Activated CD4-positive, alpha-beta T cell treated with anti-CD3 and anti-CD28 coated beads, Interleukin-2, Interleukin-6, amounts not matched to agents 100 ng/mL and 50 ng/mL, durations not matched to agents 16 hours and 8 hours (primary cell): ENCODE measurements at regions not wholly inside any gene's neighbourhood (a gene's known extent, or its start where the extent isn't known, plus 50 kb on each side); places are given as distances from the start of the nearest gene placed in this dataset.

Source experiments
- DNase-seq: peaks from one replicate; pipeline ENCODE4 v3.0.0-alpha.2; 2020

DNA sequence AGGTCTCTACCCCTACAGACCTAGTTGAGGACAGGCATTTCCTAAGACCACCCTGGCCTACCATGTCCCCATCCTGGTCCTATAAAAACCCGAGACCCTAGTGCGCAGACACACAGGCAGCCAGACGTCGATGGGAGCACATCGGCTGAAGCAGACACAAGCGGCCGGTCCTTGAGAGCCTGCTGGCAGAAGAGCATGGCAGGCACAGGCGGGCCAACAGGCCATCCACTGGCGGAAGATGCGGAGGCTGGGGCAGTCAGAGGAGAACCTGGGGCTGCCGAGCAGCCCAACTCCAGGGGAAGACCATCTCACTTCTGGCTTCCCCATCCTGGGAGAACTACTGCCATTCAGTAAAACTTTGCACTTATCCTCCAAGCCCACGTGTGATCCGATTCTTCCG, 396.8 kb downstream of the AEBP2 start:
- DNase-seq = no peak

DNA sequence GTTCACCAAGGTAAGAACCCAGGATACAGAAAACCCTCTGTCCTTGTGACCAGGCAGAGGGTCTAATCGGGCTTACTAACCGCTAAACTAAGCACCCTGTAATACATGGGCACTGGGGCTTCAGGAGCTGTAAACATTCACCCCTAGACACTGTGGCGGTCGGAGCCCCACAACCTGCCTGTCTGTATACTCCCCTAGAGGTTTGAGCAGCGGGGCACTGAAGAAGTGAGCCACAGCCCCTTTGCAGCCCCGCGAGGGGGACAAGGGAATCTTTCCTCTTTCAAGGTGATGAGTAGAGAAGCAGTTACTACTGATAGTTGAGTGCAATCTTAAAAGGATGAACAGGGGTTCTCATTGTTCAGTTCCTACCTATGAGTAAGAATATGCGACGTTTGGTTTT, 397.2 kb downstream of the AEBP2 start:
- DNase-seq = no peak

GRCh38 chr12:19837543-19837942, 398.3 kb downstream of the AEBP2 start:
- no peak for DNase-seq

DNA sequence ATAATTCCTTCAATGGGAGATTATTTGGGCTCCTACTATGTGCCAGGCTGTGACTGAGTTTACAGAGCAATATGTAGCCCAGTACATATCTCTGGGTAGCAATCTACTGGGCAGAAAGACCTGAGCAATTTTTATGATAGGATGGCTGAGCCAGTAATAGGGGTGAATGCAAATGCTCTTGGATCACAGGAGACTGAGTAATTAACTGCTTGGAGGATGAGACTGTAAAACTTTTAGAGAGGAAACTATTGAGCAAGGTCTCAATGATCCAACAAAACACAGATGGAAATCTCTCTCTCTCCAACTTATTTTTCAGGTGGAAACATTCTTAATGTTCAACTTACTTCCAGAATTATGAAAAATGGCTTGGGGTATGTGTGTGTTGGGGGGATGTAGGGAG, 402.2 kb downstream of the AEBP2 start:
- DNase-seq = no peak

DNA sequence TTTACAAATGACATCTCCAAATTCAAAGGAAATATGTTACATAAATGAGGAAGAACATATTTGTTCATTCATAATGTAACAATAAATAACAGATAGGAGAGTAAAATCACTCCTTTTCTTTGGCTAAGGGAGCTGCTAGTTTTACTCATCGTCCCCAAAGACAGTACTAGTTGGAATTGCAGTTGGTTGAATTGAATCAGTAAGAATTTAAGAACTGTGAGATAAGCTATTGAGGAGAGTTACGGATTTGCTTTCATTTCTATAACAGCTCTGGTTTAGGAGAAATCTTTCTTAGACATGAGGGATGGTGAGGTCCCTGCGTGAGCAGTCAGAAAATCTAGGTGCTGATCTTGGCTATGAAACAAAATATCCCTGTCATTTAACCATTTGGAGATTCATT, 402.8 kb downstream of the AEBP2 start:
- DNase-seq = no peak

DNA sequence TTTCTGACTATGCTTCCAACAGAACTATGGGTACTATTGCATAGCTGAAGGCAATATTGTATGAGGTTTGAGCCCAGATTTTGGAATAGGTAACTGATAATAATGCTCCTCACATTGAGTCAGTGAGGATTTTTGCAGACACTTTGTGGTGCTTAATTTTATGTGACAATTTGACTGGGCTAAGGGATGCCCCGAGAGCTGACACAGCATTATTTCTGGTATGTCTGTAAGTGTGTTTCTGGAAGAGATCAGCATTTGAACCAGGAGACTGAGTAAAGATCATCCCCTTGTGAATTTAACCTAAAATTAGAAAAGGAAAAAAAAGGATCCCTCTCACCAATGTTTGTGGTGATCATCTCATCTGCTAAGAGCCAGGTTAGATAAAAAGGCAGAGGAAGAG, 404.9 kb downstream of the AEBP2 start:
- no peak for DNase-seq

- DNase-seq = no peak
Measured at GRCh38 chr12:19846574-19846973, 407.3 kb downstream of the AEBP2 start.

- no peak for DNase-seq
Measured at GRCh38 chr12:19847294-19848059, 408.2 kb downstream of the AEBP2 start.

- no peak for DNase-seq
Measured at GRCh38 chr12:19848421-19848820, 409.1 kb downstream of the AEBP2 start.

- DNase-seq = no peak
Measured at GRCh38 chr12:19849208-19849607, 409.9 kb downstream of the AEBP2 start.

DNA sequence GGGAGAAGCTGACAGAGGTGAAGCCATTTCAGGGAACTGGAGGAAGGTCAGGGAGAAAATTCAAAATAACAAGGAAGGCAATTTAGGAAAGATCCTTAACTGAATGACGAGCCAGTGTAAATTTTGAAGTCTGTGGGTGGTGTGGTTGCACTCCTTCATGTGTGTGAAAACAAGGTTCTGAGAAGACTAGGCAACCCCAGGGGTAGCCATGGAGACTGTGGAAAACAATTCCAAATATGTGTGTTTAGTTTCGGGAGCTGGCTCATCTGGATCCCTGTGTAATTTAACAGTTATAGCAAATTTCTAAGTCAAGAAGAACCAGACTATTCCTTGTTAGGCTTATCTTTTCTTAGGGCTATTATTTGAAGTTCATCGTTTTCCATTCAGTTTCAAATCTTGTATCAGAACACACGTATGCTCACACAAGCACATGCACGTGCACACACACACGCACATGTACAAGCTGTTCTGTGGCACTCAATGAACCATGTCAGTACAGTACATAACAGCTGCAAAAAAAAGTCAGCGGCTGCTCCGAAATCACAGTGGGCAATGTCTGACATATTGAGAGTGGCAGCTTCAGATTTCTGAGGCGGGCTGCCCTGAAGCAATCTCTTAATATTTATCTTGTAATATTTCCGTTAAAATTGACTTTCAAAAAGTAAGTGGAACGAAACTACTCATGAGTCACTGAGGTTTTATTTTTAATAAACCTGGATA, 411.2 kb downstream of the AEBP2 start:
- peak; percentile 19 for DNase-seq

DNA sequence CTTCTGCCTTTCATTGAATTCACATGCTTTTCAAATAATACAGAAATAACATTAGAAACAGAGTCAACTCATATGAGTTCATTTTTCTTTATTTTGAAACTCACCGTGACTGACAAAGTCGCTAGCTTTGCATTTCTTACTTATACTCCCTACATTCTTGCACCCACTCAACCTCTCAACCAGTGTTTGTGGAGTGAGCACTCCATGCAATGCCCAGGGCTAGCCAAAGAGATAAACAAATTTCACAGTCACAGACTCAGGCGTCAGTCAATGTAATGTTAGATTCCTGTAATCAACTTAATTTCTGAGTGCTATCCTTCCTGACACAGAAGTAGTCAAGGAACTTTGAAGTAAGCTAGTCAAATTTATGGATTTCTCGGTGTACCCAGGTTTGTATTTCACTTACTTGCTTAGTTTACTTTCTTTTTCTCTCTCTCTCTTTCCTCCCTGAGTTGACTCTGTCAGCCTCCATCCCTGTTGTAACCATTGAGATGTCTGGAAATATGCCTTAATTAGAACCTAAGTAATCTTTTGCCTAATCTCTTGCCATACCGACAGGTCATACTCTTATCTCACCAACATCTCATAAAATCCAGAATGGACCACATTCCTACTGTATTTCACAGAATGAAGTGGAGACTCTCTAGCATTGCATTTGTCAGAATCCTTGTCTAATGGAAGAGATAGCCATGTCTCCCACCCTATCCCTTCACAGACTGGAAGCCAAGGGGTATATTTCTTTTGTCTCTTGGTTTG, 413.0 kb downstream of the AEBP2 start:
- no peak for DNase-seq

GRCh38 chr12:19855851-19856250, 416.6 kb downstream of the AEBP2 start:
- no peak for DNase-seq

- no peak for DNase-seq
Measured at GRCh38 chr12:19856389-19856788, 417.1 kb downstream of the AEBP2 start.

DNA sequence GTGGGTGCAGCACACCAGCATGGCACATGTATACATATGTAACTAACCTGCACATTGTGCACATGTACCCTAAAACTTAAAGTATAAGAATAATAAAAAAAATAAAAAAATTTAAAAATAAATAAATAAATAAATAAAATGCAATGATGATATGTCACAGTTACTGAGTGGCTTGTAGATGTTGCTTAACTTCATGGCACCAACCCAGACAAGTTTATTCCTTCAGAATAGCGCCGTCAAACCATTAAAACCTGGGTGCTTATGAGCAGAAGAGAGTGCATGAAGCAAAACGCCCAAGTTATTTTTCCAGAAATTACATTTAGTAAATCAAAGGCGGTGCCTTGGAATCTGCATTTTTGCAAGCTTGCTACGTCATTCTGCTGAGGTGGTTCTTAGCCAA, 417.9 kb downstream of the AEBP2 start:
- no peak for DNase-seq

DNA sequence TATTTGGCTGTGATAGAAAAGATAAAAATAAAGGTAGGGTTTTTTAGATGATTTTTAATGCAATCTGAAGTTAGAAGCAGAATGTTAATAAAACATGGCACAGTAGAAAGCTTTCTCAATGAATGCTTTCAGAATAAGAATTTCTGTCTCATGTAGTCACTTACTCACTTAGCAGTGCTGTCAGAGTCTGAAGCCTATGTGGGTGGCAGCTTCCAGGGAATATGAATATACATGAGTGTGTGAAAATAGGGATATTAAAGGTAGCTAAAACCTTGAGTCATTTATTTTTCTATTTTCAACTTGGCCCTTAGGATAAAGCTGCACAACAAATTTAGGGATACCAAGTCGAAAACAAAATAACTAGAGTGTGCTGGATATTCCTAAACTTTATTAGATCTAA, 427.9 kb downstream of the AEBP2 start:
- DNase-seq = no peak

DNA sequence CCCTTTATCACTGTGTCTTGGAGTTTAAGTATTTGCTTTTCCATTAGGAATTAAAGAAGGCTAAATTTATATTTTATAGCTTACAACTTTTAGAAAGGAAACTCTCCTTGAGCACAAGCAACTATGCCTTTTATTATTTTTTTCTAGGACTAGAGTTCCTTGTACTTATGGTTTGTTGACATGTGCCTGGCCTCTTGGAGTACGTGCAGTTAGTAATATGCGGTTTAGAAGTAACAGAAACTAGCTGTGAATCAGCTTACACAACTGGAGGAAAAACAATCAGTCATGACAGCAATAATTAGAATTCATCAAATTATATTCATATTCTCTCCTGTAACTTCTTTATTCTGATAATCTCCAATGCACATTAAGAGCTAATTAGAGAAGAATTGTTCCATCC, 428.7 kb downstream of the AEBP2 start:
- no peak for DNase-seq

- DNase-seq = peak; percentile 7
Measured at GRCh38 chr12:19869413-19869812, 430.1 kb downstream of the AEBP2 start.

DNA sequence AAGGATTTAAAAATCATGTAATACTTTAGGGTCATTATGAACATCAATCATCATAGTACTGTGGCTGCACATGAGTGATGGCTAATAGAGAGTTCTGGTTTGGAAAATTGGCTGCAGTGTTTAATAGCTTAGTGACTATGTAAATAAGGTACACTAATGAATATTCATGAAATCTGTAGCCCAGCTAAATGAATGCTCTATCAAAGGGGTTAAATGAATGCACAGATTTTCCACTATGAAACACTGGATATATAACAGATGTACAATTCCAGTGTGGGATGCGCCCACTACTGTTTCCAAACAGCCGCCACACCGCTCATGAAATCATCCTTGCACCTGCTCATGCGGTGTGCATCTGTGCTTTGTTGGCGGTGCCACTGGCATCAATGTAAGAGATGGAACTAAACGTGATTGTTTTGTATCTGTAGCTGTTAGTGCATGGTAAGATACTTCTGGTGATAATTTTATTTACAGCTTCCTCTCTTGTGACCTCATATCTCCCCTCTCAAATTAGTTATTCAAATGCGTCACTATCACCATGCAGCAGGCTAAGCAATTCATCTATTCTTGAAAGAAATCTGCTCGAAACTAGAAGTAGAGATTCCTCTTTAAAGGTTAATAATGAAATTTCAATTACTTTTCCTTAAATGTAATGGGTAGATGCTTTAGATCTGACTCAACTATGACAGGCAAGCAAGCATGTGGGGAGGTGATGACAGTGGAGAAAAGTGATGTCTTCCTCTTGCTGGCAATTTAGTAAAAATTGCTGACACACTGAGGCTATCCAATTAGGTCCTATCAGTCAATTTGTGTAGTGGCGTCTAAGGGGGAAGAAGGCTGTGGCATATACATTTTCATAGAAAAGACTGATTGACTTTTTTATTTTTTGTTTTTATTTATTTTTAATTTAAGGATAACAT, 433.6 kb downstream of the AEBP2 start:
- no peak for DNase-seq

GRCh38 chr12:19880076-19880475, 440.8 kb downstream of the AEBP2 start:
- DNase-seq = no peak

- no peak for DNase-seq
Measured at GRCh38 chr12:19880721-19881120, 441.4 kb downstream of the AEBP2 start.

- no peak for DNase-seq
Measured at GRCh38 chr12:19882346-19882745, 443.1 kb downstream of the AEBP2 start.

DNA sequence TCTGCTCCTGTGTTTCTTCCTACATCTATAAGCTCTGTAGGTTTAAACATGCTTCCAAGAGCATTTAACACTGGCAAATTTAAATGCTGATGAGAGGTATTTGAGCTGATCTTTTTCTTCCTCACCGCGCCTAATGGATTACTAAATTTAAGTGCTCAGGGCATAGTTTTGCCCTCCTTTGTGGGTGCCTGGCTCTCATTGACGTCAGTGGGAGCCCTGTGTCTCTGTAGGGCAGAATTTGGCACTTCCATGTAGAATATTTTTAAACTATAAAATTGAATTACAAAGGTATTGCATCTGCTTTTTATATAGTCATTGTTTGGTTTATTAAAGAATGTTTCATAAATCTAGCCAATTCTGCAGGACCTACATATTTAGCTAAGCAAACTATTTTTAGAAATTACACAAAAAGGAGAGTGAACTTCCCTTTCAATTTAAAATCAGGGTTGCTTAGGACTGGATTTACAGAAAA, 444.8 kb downstream of the AEBP2 start:
- DNase-seq = no peak
